ENCODE measurements at regions not wholly inside any gene's neighbourhood (a gene's known extent, or its start where the extent isn't known, plus 50 kb on each side); places are given as distances from the start of the nearest gene placed in this dataset.

DNA sequence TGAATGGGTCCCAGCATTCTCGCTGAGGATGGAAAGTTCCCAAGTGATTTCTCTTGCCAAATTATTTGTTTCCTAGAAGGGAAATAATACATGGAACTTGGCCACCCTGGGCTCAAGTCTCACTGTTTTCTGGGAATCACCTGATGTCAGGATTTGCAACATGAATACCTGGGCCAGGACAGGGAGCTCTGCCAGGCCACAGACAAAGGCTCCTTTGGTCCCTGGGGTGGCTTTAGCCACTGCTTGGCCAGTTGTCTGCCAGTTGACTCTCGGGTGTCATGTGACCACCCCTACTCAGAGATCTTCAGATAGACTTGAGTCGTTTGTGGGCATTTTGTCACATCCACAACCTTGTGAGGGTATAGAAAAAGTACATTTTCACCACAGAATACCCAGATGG lies 258.0 kb upstream of the HABP2 start:
- no peak for DNase-seq (ENCODE audit: low read depth)
- H3K4me3 ChIP-seq (ENCODE audit: low read depth, low read length), result no peak overlapping the region
- no peak for TF ChIP-seq CTCF (conservative IDR thresholded peaks at IDR 0.05; ENCODE audit: low read depth, low read length)

DNA sequence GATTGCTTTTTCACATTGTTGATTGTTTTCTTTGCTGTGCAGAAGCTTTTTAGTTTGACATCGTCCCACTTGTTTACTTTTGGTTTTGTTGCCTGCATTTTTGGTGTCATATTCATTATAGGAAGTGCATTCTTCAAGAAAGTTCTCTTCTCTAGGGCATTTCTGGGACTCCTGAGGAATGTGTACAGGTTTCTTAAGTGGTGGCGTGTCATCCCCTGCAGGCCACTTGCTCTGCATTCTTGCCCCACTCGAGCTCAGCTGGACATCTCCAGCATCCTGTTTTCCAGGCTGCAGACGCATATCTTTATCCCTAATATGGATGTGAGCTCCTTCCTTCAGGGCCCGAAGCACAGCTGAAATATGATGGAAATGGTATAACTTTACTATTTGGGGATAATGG lies 255.6 kb upstream of the HABP2 start:
- DNase-seq (ENCODE audit: low read depth), result peak; percentile 74
- no peak overlapping the region for H3K4me3 ChIP-seq (ENCODE audit: low read depth, low read length)
- TF ChIP-seq CTCF (conservative IDR thresholded peaks at IDR 0.05; ENCODE audit: low read depth, low read length), result peak; percentile 37

DNA sequence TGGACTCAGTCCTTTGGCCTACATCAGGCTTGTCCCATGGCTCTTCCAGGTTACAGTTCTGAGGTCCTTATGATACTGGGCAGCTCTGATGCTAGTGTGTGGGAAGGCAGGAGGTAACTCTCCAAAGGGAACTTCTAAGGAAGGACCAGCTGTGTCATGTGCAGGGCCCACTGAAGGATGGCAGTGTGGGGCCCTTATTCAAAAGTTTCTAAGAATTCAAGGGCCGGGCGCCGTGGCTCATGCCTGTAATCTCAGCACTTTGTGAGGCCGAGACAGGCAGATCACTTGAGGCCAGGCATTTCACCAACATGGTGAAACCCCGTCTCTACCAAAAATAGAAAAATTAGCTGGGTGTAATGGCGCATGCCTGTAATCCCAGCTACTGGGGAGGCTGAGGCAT lies 254.2 kb upstream of the HABP2 start:
- no peak overlapping the region for H3K4me3 ChIP-seq (ENCODE audit: low read depth, low read length)
- no peak for TF ChIP-seq CTCF (conservative IDR thresholded peaks at IDR 0.05; ENCODE audit: low read depth, low read length)
- DNase-seq (ENCODE audit: low read depth), result no peak

- no peak for TF ChIP-seq CTCF (conservative IDR thresholded peaks at IDR 0.05; ENCODE audit: low read depth, low read length)
- no peak for DNase-seq (ENCODE audit: low read depth)
- H3K4me3 ChIP-seq (ENCODE audit: low read depth, low read length), result no peak overlapping the region
Measured at GRCh38 chr10:113300201-113300600, 252.7 kb upstream of the HABP2 start.

GRCh38 chr10:113300617-113301016 lies 252.2 kb upstream of the HABP2 start:
- no peak for DNase-seq (ENCODE audit: low read depth)
- TF ChIP-seq CTCF (conservative IDR thresholded peaks at IDR 0.05; ENCODE audit: low read depth, low read length), result no peak
- H3K4me3 ChIP-seq (ENCODE audit: low read depth, low read length), result no peak overlapping the region

GRCh38 chr10:113301342-113301984 lies 251.4 kb upstream of the HABP2 start:
- H3K4me3 ChIP-seq (ENCODE audit: low read depth, low read length), result no peak overlapping the region
- TF ChIP-seq CTCF (conservative IDR thresholded peaks at IDR 0.05; ENCODE audit: low read depth, low read length), result no peak
- no peak for DNase-seq (ENCODE audit: low read depth)

GRCh38 chr10:113302062-113302461 lies 250.8 kb upstream of the HABP2 start:
- H3K4me3 ChIP-seq (ENCODE audit: low read depth, low read length), result no peak overlapping the region
- TF ChIP-seq CTCF (conservative IDR thresholded peaks at IDR 0.05; ENCODE audit: low read depth, low read length), result no peak
- DNase-seq (ENCODE audit: low read depth), result no peak

Data from choroid plexus epithelial cell (primary cell).